ENCODE measurements at regions not wholly inside any gene's neighbourhood (a gene's known extent, or its start where the extent isn't known, plus 50 kb on each side); places are given as distances from the start of the nearest gene placed in this dataset.

DNA sequence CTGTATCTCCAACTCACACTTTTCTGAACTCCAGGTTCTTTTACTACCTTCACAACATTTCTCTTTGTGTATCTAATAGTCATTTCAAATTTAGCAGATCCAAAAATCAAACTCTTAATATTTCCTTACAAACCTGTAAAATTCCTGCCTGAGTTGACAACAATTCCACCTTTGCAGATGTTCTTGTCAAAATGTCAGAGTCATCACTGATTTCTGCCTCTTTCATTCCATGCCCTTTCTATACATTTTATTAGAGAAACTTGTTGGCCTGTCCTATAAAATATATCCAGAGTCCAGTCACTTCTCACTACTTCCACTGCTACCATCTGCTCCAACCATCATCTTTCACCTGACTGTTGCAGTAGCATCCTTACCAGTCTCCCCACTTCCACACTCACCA is 119.7 kb downstream of the CAPZA3 start:
- Histone ChIP-seq H3K9me1 (ENCODE audit: insufficient read depth, low read length) (no peaks in the 10 kb centered on the region), H3K9ac (ENCODE audit: low read depth, low read length) (no peak overlapping the region), H4K5ac (ENCODE audit: low read depth, low read length) (no peak overlapping the region), H3K4me3 (ENCODE audit: insufficient read depth, low read depth, low read length) (no peak overlapping the region), H2BK5ac (ENCODE audit: low read depth, low read length, poor library complexity, severe bottlenecking) (no peak overlapping the region), H3K18ac (ENCODE audit: low read depth, low read length) (no peak overlapping the region), H2BK20ac (ENCODE audit: low read depth, low read length) (no peak overlapping the region), H2AK9ac (replicated peaks; ENCODE audit: low read depth, low read length, poor library complexity) (no peak overlapping the region), H4K8ac (ENCODE audit: low read depth in 2 of 2, low read length in 2 of 2) (no peak overlapping the region), H3K27ac (ENCODE audit: insufficient read depth, low read length) (no peak overlapping the region), H3K56ac (ENCODE audit: extremely low read depth, insufficient read depth, low read length) (no peak overlapping the region), H3K27me3 (ENCODE audit: control insufficient read depth, insufficient read depth, low read length) (no peaks in the 10 kb centered on the region), H2BK120ac (ENCODE audit: low read depth, low read length) (no peak overlapping the region), H3K23ac (ENCODE audit: low read depth, low read length) (no peak overlapping the region), H3K4me1 (ENCODE audit: control insufficient read depth, insufficient read depth, low read length) (no peaks in the 10 kb centered on the region), H3K79me1 (ENCODE audit: low read depth in 1 of 2, low read length in 2 of 2) (no peaks in the 10 kb centered on the region), H3K14ac (replicated peaks; ENCODE audit: low read depth, low read length) (0 out of 2 replicates have a peak overlapping the region, but pooled peaks have one; percentile 23), H2AFZ (replicated peaks; ENCODE audit: low read length, poor library complexity) (no peak overlapping the region), H2AK5ac (ENCODE audit: low read depth, low read length) (no peak overlapping the region), H3K9me3 (ENCODE audit: control insufficient read depth, insufficient read depth, low read length) (no peaks in the 10 kb centered on the region), H4K91ac (ENCODE audit: insufficient read depth, low read depth, low read length) (no peak overlapping the region), H2BK15ac (ENCODE audit: low read depth, low read length) (no peak overlapping the region), H3K4me2 (ENCODE audit: low read depth, low read length) (no peak overlapping the region), H3K4ac (ENCODE audit: low read depth, low read length) (no peak overlapping the region), H3K36me3 (ENCODE audit: control insufficient read depth, insufficient read depth, low read length) (no peaks in the 10 kb centered on the region), H4K20me1 (ENCODE audit: insufficient read depth, low read length) (no peaks in the 10 kb centered on the region)
- ChIA-PET POLR2A (ENCODE audit: unreplicated experiment) (no interaction called here), CTCF (no interaction called here)
- in situ Hi-C loops (cut with MboI; ENCODE audit: low sequenced_read_pairs) (no loop called here), dilution Hi-C loops (cut with HindIII; ENCODE audit: low sequenced_read_pairs, unreplicated experiment) (no loop called here), intact Hi-C loops (cut with micrococcal nuclease) (loop anchor here (5.0 kb wide), 1 partner anchor 425 kb away; no protein-coding TSS in a partner anchor)
- ATAC-seq (ENCODE audit: low read depth): no peak
- BruUV-seq (replicated peaks): no TSS peak
- no peak for DNase-seq
- no peak for TF ChIP-seq RFX5 (IDR thresholded peaks at IDR 0.05; ENCODE audit: low read depth, low read length)
- TF ChIP-seq MXI1 (IDR thresholded peaks at IDR 0.05; ENCODE audit: borderline replicate concordance, low read depth, low read length): no peak
- TF ChIP-seq, protein P1, sequence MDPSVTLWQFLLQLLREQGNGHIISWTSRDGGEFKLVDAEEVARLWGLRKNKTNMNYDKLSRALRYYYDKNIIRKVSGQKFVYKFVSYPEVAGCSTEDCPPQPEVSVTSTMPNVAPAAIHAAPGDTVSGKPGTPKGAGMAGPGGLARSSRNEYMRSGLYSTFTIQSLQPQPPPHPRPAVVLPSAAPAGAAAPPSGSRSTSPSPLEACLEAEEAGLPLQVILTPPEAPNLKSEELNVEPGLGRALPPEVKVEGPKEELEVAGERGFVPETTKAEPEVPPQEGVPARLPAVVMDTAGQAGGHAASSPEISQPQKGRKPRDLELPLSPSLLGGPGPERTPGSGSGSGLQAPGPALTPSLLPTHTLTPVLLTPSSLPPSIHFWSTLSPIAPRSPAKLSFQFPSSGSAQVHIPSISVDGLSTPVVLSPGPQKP (IDR thresholded peaks at IDR 0.05; ENCODE audit: borderline replicate concordance, low read depth, low read length): no peak
- no peak for TF ChIP-seq CEBPB (IDR thresholded peaks at IDR 0.05; ENCODE audit: low read depth, low read length)
- TF ChIP-seq NFE2L2 (IDR thresholded peaks at IDR 0.05; ENCODE audit: low read depth, low read length): no peak
- no peak for TF ChIP-seq POLR2A (IDR thresholded peaks at IDR 0.05; ENCODE audit: low read depth, low read length)
- TF ChIP-seq MAZ (IDR thresholded peaks at IDR 0.05; ENCODE audit: borderline replicate concordance, low read depth, low read length): no peak
- no peak for TF ChIP-seq FOS (IDR thresholded peaks at IDR 0.05; ENCODE audit: low read depth, low read length)
- no peak for TF ChIP-seq RAD21 (IDR thresholded peaks at IDR 0.05; ENCODE audit: low read length)
- TF ChIP-seq, protein P2, sequence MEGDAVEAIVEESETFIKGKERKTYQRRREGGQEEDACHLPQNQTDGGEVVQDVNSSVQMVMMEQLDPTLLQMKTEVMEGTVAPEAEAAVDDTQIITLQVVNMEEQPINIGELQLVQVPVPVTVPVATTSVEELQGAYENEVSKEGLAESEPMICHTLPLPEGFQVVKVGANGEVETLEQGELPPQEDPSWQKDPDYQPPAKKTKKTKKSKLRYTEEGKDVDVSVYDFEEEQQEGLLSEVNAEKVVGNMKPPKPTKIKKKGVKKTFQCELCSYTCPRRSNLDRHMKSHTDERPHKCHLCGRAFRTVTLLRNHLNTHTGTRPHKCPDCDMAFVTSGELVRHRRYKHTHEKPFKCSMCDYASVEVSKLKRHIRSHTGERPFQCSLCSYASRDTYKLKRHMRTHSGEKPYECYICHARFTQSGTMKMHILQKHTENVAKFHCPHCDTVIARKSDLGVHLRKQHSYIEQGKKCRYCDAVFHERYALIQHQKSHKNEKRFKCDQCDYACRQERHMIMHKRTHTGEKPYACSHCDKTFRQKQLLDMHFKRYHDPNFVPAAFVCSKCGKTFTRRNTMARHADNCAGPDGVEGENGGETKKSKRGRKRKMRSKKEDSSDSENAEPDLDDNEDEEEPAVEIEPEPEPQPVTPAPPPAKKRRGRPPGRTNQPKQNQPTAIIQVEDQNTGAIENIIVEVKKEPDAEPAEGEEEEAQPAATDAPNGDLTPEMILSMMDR (conservative IDR thresholded peaks at IDR 0.05; ENCODE audit: low read depth, low read length): no peak

Measured in IMR-90 (cell line).